ENCODE measurements at regions not wholly inside any gene's neighbourhood (a gene's known extent, or its start where the extent isn't known, plus 50 kb on each side); places are given as distances from the start of the nearest gene placed in this dataset.

GRCh38 chr5:145110181-145110580 is 725.0 kb downstream of the PRELID2 start:
- CTCF ChIA-PET, result no interaction called here

GRCh38 chr5:145105384-145105783 is 729.8 kb downstream of the PRELID2 start:
- Histone ChIP-seq H3K4me3 (ENCODE audit: low read depth in 2 of 2, low read length in 2 of 2) (no peak overlapping the region), H3K36me3 (ENCODE audit: control insufficient read depth, insufficient read depth, low read length) (no peaks in the 10 kb centered on the region), H3K27ac (ENCODE audit: low read length) (no peak overlapping the region), H3K4me1 (ENCODE audit: control insufficient read depth, insufficient read depth, low read length) (no peaks in the 10 kb centered on the region), H3K9me3 (ENCODE audit: control insufficient read depth, insufficient read depth, low read depth, low read length) (no peaks in the 10 kb centered on the region), H3K27me3 (ENCODE audit: control insufficient read depth, insufficient read depth, low read length) (no peaks in the 10 kb centered on the region)
- ATAC-seq, result no peak
- no TSS peak for BruUV-seq (replicated peaks)
- intact Hi-C loops (cut with micrococcal nuclease; ENCODE audit: unreplicated experiment) (no loop called here), in situ Hi-C loops (cut with HindIII; ENCODE audit: low pct_unique_long_range_greater_than_20kb, low sequenced_read_pairs) (no loop called here)
- ChIA-PET POLR2A (no interaction called here), CTCF (no interaction called here)
- no peak for TF ChIP-seq CTCF (IDR thresholded peaks at IDR 0.05)
- TF ChIP-seq TCF7L2 (IDR thresholded peaks at IDR 0.05; ENCODE audit: low read depth, low read length), result no peak
- no peak for TF ChIP-seq REST (IDR thresholded peaks at IDR 0.05; ENCODE audit: insufficient read depth in 1 of 2, low read depth in 2 of 2, low read length in 1 of 2)
- no peak for TF ChIP-seq SIN3A (IDR thresholded peaks at IDR 0.05; ENCODE audit: borderline replicate concordance, insufficient read depth, low read depth, low read length)
- TF ChIP-seq POLR2AphosphoS5 (IDR thresholded peaks at IDR 0.05; ENCODE audit: low read depth, low read length), result no peak
- no peak for DNase-seq (ENCODE audit: low read depth, low spot score)

More at GRCh38 chr5:145110181-145110580, 725.0 kb downstream of the PRELID2 start:
- no TSS peak for BruUV-seq (replicated peaks)
- Histone ChIP-seq H3K9me3 (ENCODE audit: control insufficient read depth, insufficient read depth, low read depth, low read length) (no peaks in the 10 kb centered on the region), H3K36me3 (ENCODE audit: control insufficient read depth, insufficient read depth, low read length) (no peaks in the 10 kb centered on the region), H3K27me3 (ENCODE audit: control insufficient read depth, insufficient read depth, low read length) (no peaks in the 10 kb centered on the region), H3K4me1 (ENCODE audit: control insufficient read depth, insufficient read depth, low read length) (no peaks in the 10 kb centered on the region), H3K4me3 (ENCODE audit: low read depth in 2 of 2, low read length in 2 of 2) (no peak overlapping the region), H3K27ac (ENCODE audit: low read length) (no peak overlapping the region)
- POLR2A ChIA-PET, result no interaction called here
- TF ChIP-seq REST (IDR thresholded peaks at IDR 0.05; ENCODE audit: insufficient read depth in 1 of 2, low read depth in 2 of 2, low read length in 1 of 2), result no peak
- no peak for TF ChIP-seq TCF7L2 (IDR thresholded peaks at IDR 0.05; ENCODE audit: low read depth, low read length)
- TF ChIP-seq CTCF (IDR thresholded peaks at IDR 0.05), result no peak
- no peak for TF ChIP-seq SIN3A (IDR thresholded peaks at IDR 0.05; ENCODE audit: borderline replicate concordance, insufficient read depth, low read depth, low read length)
- no peak for TF ChIP-seq POLR2AphosphoS5 (IDR thresholded peaks at IDR 0.05; ENCODE audit: low read depth, low read length)
- intact Hi-C loops (cut with micrococcal nuclease; ENCODE audit: unreplicated experiment) (no loop called here), in situ Hi-C loops (cut with HindIII; ENCODE audit: low pct_unique_long_range_greater_than_20kb, low sequenced_read_pairs) (no loop called here)
- ATAC-seq, result no peak
- DNase-seq (ENCODE audit: low read depth, low spot score), result no peak
